GM21526 (cell line): ENCODE measurements at regions not wholly inside any gene's neighbourhood (a gene's known extent, or its start where the extent isn't known, plus 50 kb on each side); places are given as distances from the start of the nearest gene placed in this dataset.
"Not testable (repeated sequence)": the region's sequence is repeated elsewhere in the genome, so short reads cannot be mapped to it uniquely, and the experiment has no call there.

ENCODE experiments used
- ATAC-seq: cut with Tn5 transposase; IDR thresholded peaks from one replicate; pipeline ENCODE4 v1.9.1; 2021; ENCODE audit warnings: moderate library complexity; ENCODE audit not compliant: unreplicated experiment, low FRiP score

DNA sequence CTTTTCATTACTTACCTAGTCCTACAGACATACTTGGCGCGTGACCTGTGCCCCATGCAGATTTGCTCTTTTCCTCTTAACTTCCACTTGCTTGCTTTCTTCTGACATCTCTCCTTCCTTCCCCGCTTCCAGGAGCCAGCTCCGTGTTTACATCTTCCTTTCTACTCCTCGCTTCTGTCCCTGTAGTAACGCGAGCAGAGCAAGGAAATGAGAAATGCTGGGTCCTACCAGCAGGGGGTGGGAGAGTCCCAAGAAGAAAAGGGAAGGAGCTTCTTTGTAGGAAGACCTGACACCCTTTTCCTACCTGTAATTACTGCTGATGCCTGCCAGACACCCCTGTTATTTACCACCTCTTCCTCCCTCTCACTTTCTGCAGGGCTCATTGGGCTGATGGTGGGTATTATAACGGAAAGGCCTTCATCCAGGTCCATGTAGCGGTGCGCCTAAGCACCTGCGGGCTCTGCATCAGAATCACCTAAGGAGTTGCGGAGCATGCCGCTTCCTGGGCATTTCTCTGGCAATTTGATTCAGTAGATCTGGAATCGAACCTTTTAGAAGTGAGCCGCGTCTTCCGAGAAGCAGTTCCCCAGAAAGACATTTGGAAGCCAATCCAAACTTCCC lies 1260.8 kb upstream of the WWC1 start:
- ATAC-seq = no peak

DNA sequence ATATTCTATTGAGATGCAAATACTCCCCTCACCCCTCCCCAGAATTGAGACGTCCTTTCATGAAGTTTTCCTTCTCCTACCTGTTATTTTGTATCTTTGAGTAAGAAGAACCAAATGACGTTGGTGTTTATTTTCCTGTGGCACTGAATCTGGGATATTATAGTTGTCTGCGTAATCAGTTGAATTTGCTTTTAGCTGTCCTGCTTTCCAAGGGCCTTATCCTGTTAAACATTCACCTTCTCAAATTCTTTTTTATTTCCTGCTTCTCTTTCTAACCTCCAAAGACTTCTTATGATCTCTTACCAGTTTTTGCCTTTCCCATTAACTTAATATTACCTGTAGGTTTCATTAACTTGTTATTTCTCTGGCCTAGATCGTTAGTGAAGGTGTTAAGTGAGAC lies 1254.9 kb upstream of the WWC1 start:
- no peak for ATAC-seq

DNA sequence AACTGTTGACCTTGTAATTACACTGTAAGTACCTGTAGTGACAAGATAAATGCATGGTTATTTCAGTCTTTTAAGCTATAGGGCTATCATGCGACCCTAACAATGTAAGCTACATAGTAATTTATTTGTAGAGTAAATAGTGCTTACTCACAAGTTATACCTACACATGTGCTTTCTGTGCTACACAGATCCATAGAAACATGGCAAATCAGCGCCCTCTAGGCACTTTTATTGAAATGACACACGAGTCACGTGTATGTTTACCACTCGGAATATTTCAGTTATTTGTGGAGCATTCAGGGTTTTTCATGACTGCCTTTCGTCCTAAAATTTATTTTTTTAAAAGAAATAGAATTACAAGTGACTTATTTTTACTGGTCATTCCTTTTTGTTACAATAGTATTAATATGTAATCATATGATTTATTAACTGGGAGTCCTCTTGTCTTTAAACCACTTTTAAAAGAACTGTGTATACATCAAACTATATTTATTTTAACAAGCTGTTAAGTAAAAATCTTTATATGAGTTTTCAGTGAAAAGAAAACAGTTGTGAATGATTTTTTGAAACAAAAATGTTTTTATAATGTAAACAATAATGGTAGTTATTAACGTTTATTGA lies 1242.3 kb upstream of the WWC1 start:
- ATAC-seq = no peak

DNA sequence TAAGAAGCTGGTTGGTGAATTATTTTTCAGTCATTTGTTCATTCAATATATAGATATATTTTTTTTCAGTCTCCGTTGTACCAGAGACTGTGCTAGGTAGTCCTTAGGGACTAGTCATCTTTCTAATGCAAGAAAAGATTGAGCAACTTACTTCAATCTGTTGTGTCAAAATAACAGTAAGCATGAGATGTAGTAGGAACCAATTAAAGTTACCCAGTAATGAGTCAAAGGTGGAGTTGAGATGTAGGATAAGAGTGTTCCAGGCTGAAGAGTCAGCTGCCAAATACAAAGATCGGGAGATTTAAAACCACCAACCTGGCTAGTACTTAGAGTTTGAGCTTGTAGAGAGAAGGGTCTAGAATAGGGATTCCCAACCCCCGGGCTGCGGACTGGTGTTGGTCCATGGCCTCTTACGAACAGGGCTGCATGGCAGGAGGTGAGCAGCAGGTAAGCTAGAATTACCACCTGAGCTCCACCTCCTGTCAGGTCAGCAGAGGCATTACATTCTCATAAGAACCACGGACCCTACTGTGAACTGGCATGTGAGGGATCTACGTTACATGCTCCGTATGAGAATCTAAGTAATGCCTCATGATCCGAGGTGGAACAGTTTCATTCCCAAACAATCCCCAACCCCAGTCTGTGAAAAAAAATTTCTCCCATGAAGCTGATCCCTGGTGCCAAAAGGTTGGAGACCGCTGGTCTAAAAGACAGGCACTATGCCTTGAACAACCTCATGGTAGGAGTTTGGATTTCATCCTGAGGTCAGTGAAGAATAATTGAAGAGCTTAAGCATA lies 1241.5 kb upstream of the WWC1 start:
- ATAC-seq = no peak

DNA sequence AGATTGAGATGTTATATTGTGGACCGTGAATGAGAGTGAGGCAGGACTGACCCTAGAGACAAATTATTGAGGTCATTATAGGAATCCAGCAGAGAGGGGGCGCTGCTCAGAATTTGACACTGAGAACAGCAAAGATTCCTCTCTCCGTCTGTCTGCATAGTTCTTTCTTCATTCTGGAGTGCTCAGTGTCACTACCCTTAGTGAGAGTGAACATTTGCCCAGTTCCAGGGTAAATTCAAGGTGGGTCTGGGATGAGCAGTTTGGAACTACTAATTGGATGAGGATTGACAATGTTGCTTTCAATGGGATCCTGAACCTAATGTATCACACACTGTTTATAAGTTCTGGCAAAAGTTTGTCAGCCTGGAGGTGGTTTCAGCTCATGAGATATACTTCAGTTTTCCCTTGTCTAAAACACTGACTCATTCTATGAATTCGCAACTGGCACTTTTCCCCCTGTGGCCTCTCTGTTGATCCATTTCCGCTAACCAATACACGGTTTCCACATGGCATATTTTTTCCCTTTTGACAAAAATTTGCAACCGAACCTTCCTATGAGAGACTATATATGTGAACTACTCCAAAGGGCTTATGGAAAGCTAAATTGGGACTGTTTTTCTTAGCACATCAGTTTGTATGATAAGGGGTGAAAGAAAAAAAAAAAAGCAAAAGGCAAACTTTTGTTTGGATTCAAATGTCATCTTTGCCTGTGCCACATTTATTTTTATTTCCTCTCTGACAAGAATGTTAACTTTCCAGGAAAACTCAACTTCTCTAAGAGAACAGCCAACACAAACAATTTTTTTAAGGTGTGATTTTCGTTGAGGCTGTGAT lies 1240.7 kb upstream of the WWC1 start:
- ATAC-seq = no peak

DNA sequence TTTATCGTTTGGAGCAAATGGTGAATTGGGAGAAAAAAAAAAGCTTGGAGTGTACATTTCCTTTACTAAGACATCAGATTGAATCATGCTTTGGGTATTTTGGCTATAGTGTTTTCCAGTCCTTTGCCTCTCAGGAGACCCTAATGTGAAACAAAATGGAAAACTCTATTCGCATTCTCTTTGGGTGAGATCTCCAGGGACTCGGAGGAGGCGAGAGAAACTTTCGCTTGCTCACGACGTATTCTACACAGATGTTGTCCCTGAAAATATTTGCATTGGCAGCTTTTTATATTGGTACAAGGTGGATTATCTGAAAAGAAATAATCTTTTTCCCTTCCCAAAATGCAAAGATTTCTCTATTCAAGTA lies 1240.1 kb upstream of the WWC1 start:
- ATAC-seq = no peak

DNA sequence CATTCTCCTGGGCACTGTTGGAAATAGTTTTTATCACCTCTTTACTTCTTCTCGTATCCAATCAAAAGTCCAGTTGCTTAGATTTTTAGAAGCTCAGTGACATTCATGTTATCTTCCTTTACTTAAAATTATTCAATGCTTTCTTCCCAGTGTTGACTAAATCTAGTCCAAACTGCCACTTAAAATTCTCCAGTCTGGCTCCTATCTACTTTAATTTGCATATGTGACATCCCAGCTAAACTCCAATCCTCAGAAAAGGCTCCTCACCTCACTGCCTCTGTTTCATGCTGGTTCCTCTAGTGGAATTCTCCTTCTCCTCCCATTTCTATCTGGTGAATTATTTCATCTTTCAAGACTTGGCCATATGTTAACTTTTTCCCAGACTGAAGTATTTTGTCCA lies 1238.7 kb upstream of the WWC1 start:
- no peak for ATAC-seq

DNA sequence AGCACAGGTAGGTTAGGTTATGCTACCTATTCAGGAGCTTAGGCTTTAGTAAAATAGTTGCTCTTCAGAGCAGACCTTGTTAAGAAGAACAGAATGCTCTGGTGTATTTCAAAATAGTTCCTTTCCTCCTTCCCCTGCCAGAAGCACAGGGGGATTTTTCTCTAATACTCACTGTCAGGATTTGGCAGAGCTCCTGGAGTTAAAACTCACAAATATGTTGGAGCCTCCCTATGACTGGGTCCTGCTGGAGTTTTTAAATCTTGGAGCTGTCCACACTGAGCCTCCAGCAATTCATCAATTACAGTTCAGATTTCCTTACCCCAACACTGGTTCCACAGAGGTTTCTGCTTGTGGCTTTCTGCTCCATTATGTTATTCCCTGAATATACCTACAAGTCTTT lies 1233.8 kb upstream of the WWC1 start:
- no peak for ATAC-seq

DNA sequence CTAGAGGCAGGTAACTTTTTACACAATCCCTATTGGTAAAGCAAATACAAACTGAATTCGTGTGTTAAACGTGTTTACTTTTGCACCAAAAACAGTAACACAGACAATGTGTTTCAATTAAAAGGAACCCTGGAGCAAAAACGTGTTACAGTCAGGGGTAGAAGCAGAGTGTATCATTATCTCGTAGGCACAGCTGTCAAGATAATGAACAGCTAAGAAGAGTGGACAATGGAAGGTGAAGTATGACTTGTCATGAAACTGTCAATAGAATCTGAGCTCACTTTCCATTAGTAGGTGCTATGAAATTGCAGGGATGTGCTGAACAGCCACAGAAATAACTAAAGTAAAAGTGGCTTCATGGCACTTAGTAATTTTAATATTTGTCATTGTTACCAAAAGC lies 1229.8 kb upstream of the WWC1 start:
- ATAC-seq = no peak

DNA sequence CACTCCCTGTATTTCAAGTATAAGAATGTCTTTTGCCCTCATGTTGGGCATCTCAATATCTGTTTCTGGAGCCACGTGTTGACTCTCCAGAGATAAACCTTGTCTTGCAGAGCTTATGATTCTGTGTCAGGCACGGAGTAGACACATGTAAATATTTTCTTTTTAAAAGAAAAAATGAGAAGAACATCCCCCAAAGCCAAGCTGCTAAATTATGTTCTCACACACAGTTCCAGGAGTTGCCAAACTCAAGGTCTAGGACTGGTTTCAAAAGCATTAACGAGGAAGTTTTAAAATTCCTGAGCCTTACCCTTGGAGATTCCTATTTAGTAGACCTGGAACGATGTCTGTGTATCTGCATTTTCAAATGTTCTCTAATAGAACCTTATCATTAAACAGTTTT lies 1228.3 kb upstream of the WWC1 start:
- no peak for ATAC-seq

DNA sequence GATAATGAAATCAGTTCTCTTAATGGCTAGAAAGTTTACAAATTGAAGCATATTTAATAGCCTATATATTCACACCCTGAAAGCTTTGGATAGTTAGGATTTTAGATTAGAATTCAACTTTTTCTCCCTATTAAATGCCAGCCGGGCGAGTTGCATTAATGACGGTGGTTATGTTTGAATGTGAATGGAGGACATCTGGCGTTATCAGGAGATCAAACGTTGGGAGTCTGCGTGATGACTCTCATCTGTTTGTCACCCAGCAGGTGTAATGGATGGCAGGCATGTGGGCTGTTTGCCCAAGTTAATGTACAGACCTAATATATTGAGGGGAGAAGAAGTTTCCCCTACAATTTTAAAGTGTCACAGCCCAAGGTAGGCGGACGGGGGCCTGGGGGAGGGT lies 1227.7 kb upstream of the WWC1 start:
- ATAC-seq = no peak

DNA sequence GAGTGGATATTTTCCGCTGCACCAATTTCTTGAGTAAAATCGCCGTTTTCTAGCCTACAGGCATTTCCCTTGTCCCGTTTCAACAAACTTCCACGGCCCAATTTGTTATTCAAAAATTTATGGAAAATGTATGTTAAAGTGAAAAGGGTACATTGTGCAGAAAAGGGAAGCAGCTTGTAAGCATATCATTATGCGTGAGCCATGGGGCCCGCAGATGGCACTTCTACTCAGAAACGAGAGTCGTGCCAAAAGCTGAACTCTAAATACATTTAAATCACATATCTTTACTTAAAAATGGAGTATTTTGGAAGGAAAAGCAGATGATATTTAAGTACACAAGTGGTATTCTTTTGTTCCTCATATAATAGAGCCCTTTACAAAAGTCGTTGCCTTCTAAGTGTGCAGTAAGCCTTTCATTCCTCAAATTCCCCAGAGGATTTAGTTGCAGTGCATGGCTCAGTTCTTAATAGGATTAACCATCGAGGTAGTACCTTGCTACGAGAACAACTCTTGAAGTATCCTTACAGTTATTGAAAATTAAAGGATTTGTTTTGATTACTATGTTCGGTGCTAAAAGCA lies 1227.2 kb upstream of the WWC1 start:
- no peak for ATAC-seq

DNA sequence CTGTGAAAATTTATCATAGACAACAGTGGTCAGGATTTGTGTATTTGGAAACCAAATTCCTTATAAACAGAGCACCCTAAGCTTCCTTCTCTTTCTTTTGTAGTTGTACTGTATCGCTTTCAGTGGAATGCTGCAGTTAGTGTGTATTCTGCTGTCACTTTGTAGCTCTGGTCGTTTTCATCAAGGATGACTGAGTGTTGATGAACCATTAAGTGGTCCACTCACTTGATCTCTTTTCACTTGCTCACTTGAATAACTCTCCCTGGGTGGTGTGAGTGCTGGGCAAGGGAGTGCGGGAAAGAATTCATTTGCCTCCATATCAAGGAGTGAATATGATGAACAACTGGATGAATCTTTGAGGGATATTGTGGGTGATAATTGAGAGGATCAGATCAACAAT lies 1225.7 kb upstream of the WWC1 start:
- ATAC-seq = no peak

DNA sequence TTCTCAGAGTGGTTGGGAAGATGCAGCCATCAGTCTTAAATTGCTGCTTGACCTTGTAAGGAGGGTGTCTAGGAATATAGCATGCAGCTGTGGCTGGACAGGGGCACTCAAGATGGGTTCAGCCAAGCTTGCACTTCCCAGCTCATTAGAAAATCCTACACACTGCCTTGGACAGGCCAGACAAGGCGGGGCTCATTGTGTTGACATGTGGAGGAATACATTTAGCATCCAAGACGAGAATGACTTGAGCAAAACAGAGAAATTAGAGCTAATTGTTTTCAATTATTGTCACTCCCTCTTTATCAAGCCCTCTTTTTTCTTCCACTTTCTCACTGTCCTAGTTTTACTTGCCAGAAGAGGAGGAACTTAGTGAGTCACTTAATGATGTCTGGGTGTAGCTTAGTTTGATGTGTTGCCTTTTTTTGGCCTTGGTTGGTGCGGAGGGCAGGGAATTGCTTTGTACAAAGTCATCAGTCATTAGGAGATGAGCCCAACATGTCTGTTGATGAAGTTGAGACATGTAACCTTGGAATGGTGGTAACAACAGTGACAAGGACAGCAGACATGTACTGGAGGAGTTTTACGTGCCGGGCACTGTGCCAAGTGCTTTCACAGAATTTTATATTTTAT lies 1219.3 kb upstream of the WWC1 start:
- no peak for ATAC-seq

DNA sequence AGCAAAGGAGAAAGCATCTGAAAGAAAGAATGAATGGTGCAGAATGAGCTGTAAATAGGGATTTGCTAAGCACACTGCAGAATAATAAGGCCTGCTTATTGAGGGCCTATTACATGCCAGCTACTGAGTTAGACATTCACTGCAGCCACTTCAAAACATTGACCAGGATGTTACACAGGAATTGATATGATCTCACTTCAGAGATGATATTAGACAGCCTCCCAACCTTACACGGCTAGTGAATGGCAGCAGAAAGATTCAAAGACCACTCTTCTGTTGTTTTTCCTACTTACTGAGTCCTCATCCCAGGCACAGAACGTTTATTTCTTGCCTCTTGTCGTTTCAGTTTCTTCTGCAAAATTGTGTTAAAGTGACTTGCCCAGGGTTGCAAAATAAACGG lies 1209.9 kb upstream of the WWC1 start:
- no peak for ATAC-seq

DNA sequence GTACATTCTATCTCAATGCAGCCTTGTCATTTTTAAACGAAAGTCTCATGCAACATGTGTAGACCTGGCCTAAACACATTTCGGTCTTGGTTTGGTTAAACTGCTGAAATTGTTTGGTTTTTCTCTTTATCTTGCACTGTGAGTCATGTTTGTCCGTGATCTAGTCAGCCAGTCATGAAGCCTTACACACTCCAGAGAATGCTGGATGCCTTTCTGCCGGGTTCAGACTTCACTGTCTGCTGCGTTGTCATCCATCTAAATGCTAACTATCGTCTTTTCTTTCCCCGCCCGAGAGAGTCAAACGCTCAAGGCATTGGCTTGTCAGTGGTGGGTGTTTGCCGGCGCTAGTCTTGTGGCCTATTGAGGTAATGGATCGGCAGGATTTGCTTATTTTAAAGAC lies 1194.6 kb upstream of the WWC1 start:
- ATAC-seq = no peak

DNA sequence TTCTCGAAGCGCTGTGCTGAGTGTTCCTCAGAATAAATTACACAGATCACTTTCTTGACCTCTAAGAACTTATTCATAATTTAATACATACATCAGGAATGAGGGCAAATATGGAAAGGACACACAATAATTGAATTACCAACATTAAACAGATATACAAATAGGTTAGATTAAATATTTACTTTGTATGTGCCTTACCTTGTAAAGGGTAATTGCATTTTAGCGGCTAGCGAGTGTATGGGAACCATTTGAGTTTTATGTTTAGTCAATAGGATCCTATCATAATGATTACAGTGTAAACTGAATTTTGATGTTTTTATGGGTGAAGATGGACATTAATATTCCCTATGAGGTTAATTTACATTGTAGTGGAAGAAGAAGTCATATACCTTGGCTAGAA lies 1187.1 kb upstream of the WWC1 start:
- ATAC-seq = no peak

DNA sequence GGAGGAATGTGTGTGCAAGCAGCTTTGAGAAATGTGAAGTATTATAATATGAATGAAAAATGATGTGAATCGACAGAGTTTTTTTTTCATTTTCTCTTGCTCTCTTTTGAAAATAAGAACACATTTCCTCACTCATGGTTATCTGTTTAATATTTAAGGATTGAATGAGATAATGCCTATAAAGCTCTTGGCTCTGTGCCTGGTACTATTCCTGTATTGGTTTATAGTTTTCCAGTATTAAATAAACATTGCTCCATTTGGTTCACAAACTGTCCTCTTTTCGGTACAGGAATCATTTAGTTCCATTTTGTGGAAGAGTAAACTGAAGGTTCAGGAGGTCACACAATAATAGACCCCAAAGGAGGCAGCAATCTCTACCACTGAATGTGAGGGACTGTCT lies 1185.5 kb upstream of the WWC1 start:
- ATAC-seq = no peak

DNA sequence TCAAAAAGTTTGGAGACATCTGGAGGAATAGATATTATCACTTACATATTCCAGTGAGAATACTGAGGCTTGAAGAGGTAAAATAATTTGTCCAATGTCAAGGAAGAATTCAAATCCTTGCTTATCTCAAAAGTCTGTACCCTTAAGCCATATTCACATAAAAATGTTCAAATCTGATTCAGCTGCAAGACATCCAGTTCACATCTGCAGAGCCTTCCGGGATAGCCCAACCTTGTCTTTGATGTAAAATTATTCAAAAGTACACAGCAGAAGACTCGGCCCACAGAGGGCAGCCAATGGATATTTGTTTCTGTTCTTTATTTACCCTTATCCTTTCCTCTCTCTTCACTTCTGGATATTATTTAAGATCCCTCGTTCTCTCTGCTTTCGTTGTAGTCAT lies 1183.8 kb upstream of the WWC1 start:
- ATAC-seq = no peak

DNA sequence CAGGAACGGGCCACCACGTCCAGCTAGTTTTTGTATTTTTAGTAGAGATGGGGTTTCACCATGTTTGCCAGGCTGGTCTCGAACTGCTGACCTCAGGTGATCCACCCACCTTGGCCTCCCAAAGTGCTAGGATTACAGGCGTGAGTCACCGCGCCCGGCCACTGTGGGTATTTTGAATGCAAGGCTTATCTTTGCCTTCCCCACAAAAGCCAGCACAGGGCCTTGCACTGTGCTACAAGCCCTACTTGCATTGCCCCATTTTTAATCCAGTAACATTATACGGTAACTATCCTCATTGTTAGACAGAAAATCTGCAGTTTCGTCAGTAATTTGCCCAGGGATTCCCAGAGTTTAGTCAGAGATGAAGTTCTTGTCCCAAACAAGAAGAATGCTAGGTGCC lies 1183.2 kb upstream of the WWC1 start:
- not testable (repeated sequence) for ATAC-seq
